ENCODE measurements at regions not wholly inside any gene's neighbourhood (a gene's known extent, or its start where the extent isn't known, plus 50 kb on each side); places are given as distances from the start of the nearest gene placed in this dataset.

DNA sequence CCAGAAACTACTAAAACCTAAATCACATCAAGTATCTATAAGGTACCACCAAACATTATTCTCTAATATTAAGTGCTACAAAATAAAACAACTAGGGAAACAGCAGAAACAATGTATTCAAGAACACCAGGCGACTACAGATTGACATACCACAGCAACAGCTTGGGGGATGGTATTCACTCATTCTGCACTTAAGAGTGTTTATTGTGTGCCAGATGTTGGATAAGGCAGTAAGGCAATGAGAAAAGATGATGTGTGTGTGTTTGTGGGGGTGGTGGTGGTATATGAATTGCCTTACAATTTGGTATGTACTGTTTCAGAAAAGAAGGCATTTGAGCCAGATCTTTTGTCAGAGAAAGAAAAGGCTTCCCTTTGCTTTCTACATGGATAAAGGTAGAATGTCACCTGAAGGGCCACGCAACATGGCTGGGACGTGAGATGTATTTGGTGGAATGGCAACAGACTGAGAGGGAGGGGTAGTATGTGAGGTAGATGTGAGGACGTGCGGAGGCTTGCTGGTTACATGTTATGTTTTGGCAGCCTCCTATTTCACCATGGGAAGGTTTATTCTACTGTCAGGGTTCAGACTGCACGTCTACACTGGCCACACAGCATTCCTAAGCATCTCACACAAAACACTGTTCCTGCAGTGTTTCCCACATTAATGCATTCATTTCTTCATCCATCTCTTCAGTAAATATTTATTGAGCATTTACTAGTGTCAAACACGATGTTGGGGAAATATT, 300.7 kb downstream of the KLF12 start:
- TF ChIP-seq, protein P1, sequence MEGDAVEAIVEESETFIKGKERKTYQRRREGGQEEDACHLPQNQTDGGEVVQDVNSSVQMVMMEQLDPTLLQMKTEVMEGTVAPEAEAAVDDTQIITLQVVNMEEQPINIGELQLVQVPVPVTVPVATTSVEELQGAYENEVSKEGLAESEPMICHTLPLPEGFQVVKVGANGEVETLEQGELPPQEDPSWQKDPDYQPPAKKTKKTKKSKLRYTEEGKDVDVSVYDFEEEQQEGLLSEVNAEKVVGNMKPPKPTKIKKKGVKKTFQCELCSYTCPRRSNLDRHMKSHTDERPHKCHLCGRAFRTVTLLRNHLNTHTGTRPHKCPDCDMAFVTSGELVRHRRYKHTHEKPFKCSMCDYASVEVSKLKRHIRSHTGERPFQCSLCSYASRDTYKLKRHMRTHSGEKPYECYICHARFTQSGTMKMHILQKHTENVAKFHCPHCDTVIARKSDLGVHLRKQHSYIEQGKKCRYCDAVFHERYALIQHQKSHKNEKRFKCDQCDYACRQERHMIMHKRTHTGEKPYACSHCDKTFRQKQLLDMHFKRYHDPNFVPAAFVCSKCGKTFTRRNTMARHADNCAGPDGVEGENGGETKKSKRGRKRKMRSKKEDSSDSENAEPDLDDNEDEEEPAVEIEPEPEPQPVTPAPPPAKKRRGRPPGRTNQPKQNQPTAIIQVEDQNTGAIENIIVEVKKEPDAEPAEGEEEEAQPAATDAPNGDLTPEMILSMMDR (IDR thresholded peaks at IDR 0.05; ENCODE audit: low read length) = no peak
- TF ChIP-seq EZH2 (IDR thresholded peaks at IDR 0.05; ENCODE audit: borderline replicate concordance, low read length) = no peak
